Middle frontal gyrus (tissue), 1 donor: ENCODE measurements at regions not wholly inside any gene's neighbourhood (a gene's known extent, or its start where the extent isn't known, plus 50 kb on each side); places are given as distances from the start of the nearest gene placed in this dataset.
"Not testable (repeated sequence)": the region's sequence is repeated elsewhere in the genome, so short reads cannot be mapped to it uniquely, and the experiment has no call there.

Experiments
- DNase-seq: peaks from one replicate; pipeline ENCODE4 v3.0.0-alpha.2; 2015; ENCODE audit warnings: low spot score; ENCODE audit errors: extremely low spot score

GRCh38 chr12:62158013-62158412 is 102.2 kb upstream of the USP15 start:
- no peak for DNase-seq

GRCh38 chr12:62158461-62159360 is 101.5 kb upstream of the USP15 start:
- DNase-seq = no peak

GRCh38 chr12:62162214-62162613 is 98.0 kb upstream of the USP15 start:
- no peak for DNase-seq

- DNase-seq = no peak
Measured at GRCh38 chr12:62163368-62163767, 96.8 kb upstream of the USP15 start.

- DNase-seq = no peak
Measured at GRCh38 chr12:62164036-62164435, 96.2 kb upstream of the USP15 start.

GRCh38 chr12:62166525-62166924 is 93.7 kb upstream of the USP15 start:
- DNase-seq = no peak

- DNase-seq = no peak
Measured at GRCh38 chr12:62168411-62168810, 91.8 kb upstream of the USP15 start.

- DNase-seq = no peak
Measured at GRCh38 chr12:62170241-62170640, 90.0 kb upstream of the USP15 start.

- DNase-seq = no peak
Measured at GRCh38 chr12:62190689-62191490, 69.3 kb upstream of the USP15 start.

- no peak for DNase-seq
Measured at GRCh38 chr12:62191491-62192179, 68.6 kb upstream of the USP15 start.

GRCh38 chr12:62192180-62192902 is 67.9 kb upstream of the USP15 start:
- DNase-seq = peak; percentile 66

GRCh38 chr12:62192903-62193250 is 67.3 kb upstream of the USP15 start:
- no peak for DNase-seq

GRCh38 chr12:62194031-62194430 is 66.2 kb upstream of the USP15 start:
- DNase-seq = no peak

- DNase-seq = no peak
Measured at GRCh38 chr12:62194616-62195015, 65.6 kb upstream of the USP15 start.

GRCh38 chr12:62196146-62196545 is 64.1 kb upstream of the USP15 start:
- DNase-seq = no peak

- not testable (repeated sequence) for DNase-seq
Measured at GRCh38 chr12:62202861-62203260, 57.3 kb upstream of the USP15 start.

GRCh38 chr12:62205346-62205745 is 54.9 kb upstream of the USP15 start:
- no peak for DNase-seq

GRCh38 chr12:62207248-62207647 is 53.0 kb upstream of the USP15 start:
- DNase-seq = no peak
